NCI-H748 (cell line): ENCODE measurements at regions not wholly inside any gene's neighbourhood (a gene's known extent, or its start where the extent isn't known, plus 50 kb on each side); places are given as distances from the start of the nearest gene placed in this dataset.
"Not testable (repeated sequence)": the region's sequence is repeated elsewhere in the genome, so short reads cannot be mapped to it uniquely, and the experiment has no call there.

Experiments used
- DNase-seq: peaks from one replicate; lab custom pipeline; 2025; ENCODE audit not compliant: unreplicated experiment; lab: John Stamatoyannopoulos, UW

DNA sequence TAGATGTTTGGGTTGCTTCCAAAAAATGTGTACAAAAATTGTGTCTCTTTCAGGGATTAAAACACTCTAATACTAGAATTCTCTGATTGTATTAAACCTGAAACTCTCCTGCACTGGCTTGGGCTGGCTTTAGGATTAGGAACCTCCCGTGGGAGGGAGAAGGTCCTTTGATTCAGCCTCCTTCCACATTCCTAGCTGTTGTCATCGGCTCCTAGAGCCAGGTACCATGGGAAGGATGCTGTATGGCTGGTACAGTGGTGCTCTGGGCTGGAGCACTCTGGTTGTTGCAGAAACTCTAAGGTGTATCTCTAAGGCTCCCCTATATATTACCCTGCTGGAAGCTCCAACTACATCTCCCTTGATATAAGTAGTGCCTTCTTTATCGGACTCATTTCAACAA, 245.2 kb upstream of the FOXK1 start:
- DNase-seq = no peak

DNA sequence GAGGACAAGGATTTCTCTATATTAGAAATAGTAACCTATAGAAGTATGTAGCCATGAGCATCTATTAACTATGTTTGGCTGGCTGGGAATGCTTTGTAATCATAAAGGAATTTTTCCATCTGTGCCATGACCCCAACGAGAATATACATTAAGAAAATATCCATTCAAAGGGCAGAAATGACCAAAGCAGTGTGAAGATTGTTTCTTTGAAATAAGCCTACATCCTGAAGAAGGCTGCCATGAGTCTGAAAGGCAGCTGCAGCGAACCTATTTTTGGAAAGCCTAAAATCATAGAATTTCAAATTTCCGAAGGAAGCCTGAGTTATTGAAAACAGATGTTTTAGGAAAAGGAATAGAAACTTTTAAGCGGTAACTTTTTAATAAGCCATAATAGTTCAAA, 244.2 kb upstream of the FOXK1 start:
- no peak for DNase-seq

DNA sequence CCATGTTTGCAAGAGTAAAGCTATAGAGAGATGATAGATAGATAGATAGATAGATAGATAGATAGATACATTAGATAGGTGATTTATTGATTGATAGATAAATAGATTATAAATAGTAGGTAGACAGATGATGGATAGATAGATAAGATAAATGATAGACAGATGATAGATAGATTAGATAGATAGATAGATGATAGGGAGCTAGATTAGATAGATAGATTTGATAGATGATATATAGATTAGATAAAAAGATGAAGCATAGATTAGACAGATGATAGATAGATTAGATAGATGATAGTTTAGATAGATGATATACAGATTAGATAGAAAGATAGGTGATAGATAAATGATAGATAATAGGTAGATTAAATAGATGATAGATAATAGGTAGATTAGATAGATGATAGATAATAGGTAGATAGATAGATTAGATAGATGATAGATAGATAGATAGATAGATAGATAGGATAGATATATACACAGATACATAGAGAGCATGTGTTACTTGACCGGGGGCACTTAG, 243.3 kb upstream of the FOXK1 start:
- no peak for DNase-seq

DNA sequence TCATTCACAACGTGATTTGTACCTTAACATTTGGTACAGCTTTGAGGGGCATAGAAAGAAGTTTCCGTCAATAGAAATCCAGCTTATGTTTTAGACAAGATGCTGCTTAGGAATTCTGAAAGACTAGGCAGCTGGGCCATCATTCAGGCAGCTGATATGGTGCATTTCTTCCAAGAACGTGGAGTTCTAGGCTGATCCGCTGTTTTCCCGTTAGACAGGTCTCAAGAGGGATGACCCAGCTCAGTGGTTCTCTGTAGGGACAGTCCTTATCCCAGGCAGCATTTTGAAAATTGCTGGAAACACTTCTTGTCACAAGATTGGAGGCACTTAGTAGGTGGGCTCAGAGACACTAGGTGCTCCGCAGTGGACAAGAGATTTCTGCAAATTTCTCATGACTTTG, 242.7 kb upstream of the FOXK1 start:
- DNase-seq = no peak

DNA sequence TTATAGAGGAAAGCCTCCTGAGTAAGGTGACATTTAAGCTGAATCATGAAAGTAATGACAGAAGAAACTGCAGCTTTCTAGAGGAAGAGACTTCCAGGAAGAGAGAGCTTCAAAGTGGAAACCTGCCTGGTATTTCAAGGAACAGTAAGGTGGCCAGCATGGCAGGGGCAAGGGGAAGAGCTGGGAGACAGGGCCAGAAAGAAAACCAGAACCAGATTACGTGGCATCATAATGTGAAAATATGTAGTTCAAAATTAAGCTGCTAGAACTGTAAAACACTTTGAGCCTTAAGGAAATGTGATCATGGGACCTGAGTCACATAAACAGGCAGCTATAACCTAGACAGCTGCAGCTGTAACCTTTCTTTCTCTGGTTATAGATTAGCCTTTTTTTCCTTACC, 238.0 kb upstream of the FOXK1 start:
- no peak for DNase-seq

DNA sequence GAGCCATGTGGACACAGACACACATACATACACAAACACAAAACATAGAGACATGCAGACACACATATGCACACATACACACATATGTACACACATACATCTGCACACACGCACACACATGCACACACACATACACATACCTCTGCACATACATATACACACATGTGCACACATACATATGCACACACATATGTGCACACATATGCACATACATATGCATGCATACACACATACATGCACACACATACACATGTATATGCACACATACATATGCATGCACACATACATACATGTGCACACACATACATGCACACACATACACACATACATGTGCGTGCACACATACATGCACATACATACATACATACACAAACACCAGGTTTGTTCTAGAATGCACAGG, 236.3 kb upstream of the FOXK1 start:
- DNase-seq = no peak

DNA sequence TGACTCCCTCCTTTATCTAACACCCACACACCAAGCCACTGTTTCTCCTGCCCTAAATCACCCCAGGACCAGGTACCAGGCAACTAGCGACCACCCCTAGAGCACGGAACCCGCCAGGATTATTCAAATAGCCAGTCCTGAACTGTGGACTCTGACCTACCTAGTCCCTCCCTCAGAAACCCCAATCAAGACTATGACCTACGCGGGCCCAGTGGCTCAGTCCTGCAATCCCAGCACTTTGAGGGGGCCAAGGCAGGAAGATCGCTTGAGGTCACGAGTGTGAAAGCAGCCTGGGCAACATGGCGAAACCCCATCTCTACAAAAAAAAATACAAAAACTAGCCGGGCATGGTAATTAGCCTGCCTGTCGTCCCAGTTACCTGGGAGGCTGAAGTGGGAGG, 232.8 kb upstream of the FOXK1 start:
- no peak for DNase-seq

DNA sequence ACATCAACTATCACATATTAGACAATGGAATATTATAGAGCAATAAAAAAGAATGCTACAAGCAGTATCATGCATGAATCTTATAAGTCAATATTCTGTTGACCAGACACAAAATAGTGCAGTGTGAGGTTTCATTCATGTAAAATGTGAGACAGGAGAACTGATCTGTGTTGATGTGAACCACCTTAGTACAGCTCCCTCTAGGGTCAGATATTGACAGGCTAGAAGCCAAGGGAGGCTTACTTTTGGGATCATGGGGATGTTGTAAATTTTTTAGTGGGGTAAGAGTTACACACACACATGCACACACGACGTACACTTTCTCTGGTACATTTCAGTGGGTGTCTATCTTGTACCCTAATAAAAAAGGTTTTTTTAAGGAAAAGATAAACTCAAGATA, 231.6 kb upstream of the FOXK1 start:
- DNase-seq = no peak

DNA sequence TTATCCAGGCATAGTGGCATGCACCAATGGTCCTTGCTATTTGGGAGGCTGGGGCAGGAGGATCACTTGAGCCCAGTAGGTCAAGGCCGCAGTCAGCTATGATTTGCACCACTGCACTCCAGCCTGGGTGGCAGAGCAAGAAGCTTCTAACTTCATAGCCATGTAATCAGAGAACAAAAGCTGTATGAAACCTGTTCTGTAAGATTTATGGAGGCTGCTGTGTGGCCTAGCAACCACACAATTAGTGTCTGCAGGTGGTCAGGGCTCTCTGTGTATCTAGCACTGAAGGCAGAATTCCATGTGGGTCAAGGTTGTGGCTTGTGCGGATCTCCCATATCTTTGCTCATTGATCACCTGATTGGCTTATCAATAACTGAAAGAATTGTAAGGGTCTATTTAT, 221.5 kb upstream of the FOXK1 start:
- DNase-seq = peak; percentile 97

DNA sequence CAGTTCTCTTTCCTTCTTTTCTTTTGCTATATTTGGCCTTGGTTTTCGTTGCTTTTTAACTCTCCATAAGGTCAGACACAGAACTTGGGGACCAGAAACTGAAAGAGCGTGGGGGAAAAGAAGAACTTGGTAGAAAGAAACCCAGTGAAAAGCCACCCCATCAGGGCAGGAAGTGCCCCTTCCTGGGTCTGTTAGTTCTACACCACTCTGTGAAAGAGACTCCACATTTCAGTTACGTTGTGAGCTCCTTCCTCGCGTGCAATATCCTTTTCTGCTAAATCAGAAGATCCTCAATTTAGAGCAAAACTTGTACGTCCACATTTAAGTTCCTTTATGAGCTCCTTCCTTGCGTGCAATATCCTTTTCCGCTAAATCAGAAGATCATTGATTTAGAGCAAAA, 220.6 kb upstream of the FOXK1 start:
- no peak for DNase-seq

DNA sequence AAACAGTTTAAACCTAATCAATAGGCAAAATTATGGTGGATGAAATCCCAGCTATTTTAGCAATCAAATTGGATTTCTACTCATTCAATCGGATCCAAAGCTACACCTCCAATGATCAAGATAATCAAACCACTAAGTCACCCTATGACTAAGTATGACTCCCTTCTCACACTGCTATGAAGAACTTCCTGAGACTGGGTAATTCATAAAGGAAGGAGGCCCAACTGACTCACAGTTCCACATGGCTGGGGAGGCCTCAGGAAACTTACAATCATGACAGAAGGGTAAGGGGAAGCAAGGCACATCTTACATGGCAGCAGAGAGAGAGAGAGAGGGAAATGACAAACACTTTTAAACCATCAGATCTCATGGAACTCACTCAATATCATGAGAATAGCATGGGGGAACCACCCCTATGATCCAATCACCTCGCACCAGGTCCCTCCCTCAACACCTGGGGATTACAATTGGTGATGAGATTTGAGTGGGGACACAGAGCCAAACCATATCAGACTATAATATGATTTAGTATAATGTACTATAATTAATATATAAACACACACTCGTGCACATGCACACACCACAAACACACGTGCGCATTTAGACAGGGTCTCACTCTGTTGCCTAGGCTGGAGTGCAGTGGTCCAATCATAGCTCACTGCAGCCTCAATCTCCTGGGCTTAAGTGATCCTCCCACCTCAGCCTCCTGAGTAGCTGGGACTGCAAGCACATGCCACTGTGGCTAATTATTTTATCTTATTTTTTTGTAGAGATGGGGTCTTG, 213.6 kb upstream of the FOXK1 start:
- DNase-seq = no peak

DNA sequence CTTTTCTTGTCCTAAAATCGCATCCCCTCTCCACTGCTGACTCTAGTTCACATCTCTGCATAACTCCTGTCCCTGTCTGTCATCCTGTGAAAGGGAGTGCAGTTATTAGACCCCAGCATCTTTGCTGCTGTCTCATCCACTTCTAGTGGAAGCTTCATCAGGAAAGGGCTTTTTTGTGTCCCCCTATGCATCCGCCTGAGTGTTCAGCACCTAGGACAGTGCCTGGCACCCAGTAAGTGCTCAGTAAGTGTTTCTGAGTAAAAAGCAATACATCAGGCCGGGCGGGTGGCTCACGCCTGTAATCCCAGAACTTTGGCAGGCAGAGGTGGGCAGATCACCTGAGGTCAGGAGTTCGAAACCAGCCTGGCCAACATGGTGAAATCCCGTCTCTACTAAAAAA, 211.8 kb upstream of the FOXK1 start:
- no peak for DNase-seq

DNA sequence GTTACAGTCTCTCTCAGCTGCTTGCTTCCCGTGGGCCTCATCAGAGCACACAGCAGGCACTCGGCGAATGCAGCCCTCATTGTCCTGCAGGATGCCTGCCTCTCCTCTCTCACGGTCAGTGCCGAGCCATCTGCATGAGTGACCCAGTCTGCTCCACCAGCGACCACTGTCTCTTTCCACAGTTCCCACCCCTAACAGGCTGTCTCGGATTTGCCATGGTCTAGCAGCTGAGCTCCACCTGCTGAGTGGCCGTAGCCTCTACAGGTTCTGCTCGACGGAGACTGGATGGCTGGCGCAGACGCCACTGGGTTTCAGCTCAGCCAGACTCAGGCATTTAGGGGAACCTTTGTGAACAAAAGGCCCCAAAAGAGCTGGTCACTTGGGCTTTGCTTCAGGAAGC, 209.4 kb upstream of the FOXK1 start:
- peak; percentile 19 for DNase-seq

DNA sequence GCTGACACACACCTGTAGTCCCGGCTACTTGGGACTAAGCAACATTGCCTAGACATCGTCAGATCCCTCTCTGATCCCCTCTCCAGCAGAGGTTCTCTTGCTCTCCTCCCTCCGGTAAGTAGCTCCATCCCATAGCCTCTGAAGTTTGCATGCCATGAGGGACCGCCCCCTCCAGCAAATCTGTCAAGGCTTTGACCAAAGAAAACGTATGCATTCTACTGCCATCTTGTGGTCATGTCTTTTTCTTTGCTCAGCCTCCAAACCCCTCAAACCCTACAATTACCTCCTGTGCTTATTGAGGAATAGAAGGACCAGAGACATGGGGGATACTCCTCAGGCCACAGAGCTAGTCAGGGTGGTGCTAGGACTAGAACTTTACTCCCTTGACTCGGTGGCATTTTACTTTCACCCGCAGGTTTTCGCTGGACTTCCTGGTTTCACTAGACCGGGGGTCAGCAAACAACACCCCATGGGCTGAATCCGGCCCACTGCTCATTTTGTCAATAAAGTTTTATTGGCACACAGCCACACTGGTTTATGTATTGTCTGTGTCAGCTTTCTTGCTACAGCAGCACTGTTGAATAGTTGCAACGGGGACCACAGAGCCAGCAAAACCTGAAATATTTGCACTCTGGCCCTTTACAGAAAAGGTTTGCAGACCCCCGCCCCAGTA, 202.6 kb upstream of the FOXK1 start:
- DNase-seq = peak; percentile 85

DNA sequence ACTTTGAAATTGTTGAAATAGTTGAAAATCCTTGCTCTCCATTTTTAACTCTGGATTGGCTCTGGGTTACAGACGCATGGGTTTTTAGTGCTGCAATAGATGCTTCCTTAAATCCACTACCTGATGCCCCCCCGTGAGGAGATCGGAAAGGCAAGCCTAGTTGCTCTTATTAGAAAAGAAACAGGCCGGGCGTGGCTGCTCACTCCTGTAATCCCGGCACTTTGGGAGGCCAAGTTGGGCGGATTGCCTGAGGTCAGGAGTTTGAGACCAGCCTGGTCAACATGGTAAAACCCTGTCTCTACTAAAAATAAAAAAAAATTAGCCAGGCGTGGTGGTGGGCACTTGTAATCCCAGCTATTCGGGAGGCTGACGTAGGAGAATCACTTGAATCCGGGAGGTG, 202.0 kb upstream of the FOXK1 start:
- DNase-seq = not testable (repeated sequence)

DNA sequence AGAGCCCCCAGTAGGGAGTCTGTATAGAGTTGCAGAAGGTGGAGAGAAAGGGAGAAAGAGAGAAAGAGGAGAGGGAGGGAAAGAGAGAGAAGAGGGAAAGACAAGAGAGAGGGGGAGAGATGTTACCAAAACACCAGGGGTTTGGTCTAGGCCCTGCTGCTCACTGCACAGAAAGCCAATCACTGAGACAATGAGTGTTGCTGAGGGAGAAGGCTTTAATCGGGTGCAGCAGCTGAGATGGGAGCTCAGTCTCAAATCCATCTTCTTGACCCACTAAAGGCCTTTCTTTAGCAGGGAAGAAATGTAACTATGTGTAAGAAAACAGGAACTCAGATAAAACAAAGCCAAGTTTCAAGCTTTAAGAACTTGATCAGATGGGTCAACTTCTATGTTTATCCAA, 198.2 kb upstream of the FOXK1 start:
- DNase-seq = no peak

DNA sequence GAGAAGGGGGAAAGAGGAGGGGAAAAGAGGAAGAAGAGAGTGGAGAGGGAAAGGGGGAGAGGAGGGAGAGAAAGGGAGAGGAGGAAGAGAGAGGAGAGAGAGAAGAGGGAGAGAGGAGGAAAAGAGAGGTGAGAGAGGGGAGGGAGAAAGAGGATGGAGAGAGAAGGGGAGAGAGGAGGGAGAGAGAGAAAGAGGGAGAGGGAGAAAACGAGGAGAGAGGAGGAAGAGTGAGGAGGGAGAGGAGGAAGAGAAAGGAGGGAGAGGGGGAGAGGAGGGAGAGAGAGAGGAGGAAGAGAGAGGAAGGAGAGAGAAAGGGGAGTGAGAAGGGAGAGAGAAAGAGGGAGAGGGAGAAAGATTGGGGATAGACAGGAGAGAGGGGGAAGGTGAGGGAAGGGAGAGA, 197.6 kb upstream of the FOXK1 start:
- no peak for DNase-seq

DNA sequence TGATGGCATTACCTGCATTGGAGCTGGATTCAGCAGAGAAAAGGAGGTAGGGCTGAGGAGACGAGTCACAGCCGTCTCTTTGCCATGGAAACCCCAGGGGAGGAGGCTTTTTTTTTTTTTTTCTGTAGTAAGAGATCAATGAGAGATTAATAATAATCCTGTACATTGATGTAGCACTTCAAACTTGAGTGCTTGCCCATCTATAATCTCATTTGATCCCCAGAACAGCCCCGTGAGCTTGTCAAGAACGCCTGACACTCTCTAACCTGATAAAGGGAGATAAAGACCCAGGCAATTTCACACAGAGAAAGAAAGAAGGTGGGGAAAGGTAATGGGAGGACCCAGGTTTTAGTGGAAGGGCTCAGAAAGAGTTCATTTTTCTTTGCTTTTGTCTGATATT, 195.2 kb upstream of the FOXK1 start:
- no peak for DNase-seq

DNA sequence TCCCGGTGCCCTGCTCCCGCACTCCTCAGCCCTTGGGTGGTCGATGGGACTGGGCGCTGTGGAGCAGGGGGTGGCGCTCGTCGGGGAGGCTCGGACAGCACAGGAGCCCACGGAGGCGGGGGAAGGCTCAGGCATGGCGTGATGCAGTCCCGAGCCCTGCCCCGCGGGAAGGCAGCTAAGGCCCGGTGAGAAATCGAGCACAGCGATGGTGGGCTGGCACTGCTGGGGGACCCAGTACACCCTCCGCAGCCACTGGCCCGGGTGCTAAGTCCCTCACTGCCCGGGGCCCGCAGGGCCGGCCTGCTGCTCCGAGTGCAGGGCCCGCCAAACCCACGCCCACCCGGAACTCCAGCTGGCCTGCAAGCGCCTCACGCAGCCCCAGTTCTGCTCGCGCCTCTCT, 185.2 kb upstream of the FOXK1 start:
- not testable (repeated sequence) for DNase-seq

DNA sequence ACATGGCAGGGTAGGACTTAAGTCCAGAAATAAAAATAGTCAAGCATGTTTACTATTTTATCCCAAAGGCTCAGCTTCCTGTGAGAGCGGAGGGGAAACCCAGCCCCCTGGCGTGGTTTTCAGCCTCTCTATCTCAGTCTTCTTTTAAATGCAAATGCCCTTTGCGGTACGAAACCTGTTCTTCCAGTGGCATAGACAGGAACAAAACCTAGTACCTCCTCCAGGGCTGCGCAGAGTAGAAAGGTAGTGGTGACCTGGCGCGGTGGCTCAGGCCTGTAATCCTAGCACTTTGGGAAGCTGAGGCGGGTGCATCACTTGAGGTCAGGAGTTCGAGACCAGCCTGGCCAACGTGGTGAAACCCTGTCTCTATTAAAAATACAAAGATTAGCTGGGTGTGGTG, 181.3 kb upstream of the FOXK1 start:
- DNase-seq = no peak

DNA sequence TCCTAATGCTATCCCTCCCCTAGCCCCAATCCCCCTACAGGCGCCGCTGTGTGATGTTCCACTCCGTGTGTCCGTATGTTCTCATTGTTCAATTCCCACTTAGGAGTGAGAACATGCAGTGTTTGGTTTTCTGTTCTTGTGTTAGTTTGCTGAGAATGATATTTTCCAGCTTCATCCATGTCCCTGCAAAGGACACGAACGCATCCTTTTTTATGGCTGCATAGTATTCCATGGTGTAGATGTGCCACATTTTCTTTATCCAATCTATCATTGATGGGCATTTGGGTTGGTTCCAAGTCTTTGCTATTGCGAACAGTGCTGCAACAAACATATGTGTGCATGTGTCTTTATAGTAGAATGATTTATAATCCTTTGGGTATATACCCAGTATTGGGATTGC, 174.2 kb upstream of the FOXK1 start:
- not testable (repeated sequence) for DNase-seq

DNA sequence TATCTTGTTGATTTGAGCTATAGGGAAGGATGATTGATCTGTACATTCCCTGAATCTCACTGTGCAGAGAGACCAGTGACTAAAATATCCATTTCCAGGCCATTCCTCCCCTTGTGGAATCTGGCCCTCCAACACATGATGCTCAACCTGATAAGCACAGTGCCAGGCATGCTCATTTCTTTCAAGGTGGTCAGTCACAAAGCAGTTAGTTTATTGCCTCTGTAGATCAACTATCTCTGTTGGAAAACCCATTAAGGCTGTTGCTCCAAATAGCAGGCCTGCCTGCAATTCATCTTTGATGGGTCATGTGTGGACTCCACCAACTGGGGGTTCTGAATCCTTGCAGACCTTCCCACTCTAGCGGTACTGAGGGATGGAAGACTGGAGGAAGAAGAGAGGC, 168.6 kb upstream of the FOXK1 start:
- no peak for DNase-seq
